ENCODE measurements at regions not wholly inside any gene's neighbourhood (a gene's known extent, or its start where the extent isn't known, plus 50 kb on each side); places are given as distances from the start of the nearest gene placed in this dataset.

- RAD21 ChIA-PET (ENCODE audit: unreplicated experiment): interaction anchor here (0.7 to 1.5 kb wide), 2 partner anchors 23 to 41 kb away, joined by 3 read pairs; no protein-coding TSS in a partner anchor
- no peak overlapping the region for H3K4me2 ChIP-seq (ENCODE audit: control insufficient read depth, insufficient read depth)
- no peak for ATAC-seq
- no peak for FAIRE-seq
- intact Hi-C loops (cut with micrococcal nuclease; ENCODE audit: unreplicated experiment): no loop called here
- DNase-seq (ENCODE audit: low read depth, low spot score): no peak
- H2AFZ ChIP-seq (ENCODE audit: control insufficient read depth, low read depth, low read length): no peak overlapping the region
- CTCF ChIA-PET: interaction anchor here (0.5 kb wide), 1 partner anchor 1313 kb away, joined by 3 read pairs; no protein-coding TSS in a partner anchor
- in situ Hi-C loops (cut with MboI): no loop called here
- no peaks in the 10 kb centered on the region for H3K79me2 ChIP-seq (ENCODE audit: control insufficient read depth, insufficient read depth, low read length)
- H3K9me3 ChIP-seq (replicated peaks; ENCODE audit: control insufficient read depth, insufficient read depth, low read length): no peaks in the 10 kb centered on the region; the same call in 2 of the 3 replicates
- BruUV-seq (replicated peaks): no TSS peak
- H3K36me3 ChIP-seq (ENCODE audit: control insufficient read depth in 2 of 2, insufficient read depth in 2 of 2, low read length in 1 of 2): no peaks in the 10 kb centered on the region
- peaks cover 31% of the 10 kb centered on the region for H3K4me1 ChIP-seq (ENCODE audit: control insufficient read depth, insufficient read depth, low read length)
- 81% methylated on average over 2 of the region's 2 CpGs for WGBS (ENCODE audit: insufficient coverage, insufficient replicate concordance, low lambda C conversion rate, missing lambda C conversion rate)
- no peaks in the 10 kb centered on the region for H4K20me1 ChIP-seq (ENCODE audit: control insufficient read depth, insufficient read depth)
- no peak overlapping the region for H3K9ac ChIP-seq (ENCODE audit: control insufficient read depth, insufficient read depth, low read length)
- no peak overlapping the region for H3K4me3 ChIP-seq
- no peaks in the 10 kb centered on the region for H3K27me3 ChIP-seq (replicated peaks in 1 of 2; ENCODE audit: control insufficient read depth in 2 of 2, insufficient read depth in 2 of 2, low read length in 1 of 2)
- SMC1A ChIA-PET (ENCODE audit: uncharacterized antibody, unreplicated experiment): interaction anchor here (4.7 kb wide), 1 partner anchor 23 kb away, joined by 16 read pairs; no protein-coding TSS in a partner anchor
- no peak for TF ChIP-seq CBFB (IDR thresholded peaks at IDR 0.05; ENCODE audit: low read depth)
- no peak for TF ChIP-seq ASH2L (IDR thresholded peaks at IDR 0.05; ENCODE audit: borderline replicate concordance, low read depth)
- POLR2A ChIA-PET: interaction anchor here (0.6 kb wide), 1 partner anchor 773 kb away, joined by 4 read pairs; no protein-coding TSS in a partner anchor
- no peak overlapping the region for H3K27ac ChIP-seq (ENCODE audit: control insufficient read depth, insufficient read depth)
Measured at GRCh38 chr15:58334803-58335202, 97.0 kb upstream of the LIPC start.

DNA sequence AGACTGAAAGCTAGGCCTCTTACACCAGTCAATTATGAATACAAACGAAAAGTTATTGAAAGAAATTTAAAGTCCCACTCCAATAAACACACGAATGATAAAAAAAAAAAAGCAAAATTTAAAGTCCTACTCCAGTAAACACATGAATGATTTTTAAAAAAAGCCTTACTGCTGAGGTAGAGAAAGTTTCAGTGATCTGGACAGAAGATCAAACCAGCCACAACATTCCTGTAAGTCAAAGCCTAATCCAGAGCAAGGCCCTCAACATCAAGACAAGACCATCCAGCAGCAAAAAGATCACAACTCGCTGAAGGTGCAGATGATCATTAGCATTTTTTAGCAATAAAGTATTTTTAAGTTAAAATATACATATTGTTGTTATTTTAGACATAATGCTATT lies 95.6 kb upstream of the LIPC start:
- in situ Hi-C loops (cut with MboI) (no loop called here), intact Hi-C loops (cut with micrococcal nuclease; ENCODE audit: unreplicated experiment) (no loop called here)
- no peaks in the 10 kb centered on the region; the same call in 2 of the 3 replicates for H3K9me3 ChIP-seq (replicated peaks; ENCODE audit: control insufficient read depth, insufficient read depth, low read length)
- ChIA-PET POLR2A (interaction anchor here (0.5 to 0.7 kb wide), 6 partner anchors 19 to 917 kb away, joined by 3 to 6 read pairs (median 3); no protein-coding TSS in a partner anchor), CTCF (no interaction called here), RAD21 (ENCODE audit: unreplicated experiment) (no interaction called here), SMC1A (ENCODE audit: uncharacterized antibody, unreplicated experiment) (interaction anchor here (1.0 to 2.3 kb wide), 3 partner anchors 38 to 108 kb away, joined by 3 to 6 read pairs (median 5); no protein-coding TSS in a partner anchor)
- no peak overlapping the region for H3K9ac ChIP-seq (ENCODE audit: control insufficient read depth, insufficient read depth, low read length)
- H3K4me3 ChIP-seq: no peak overlapping the region
- DNase-seq (ENCODE audit: low read depth, low spot score) (no peak), FAIRE-seq (no peak), ATAC-seq (no peak)
- no TSS peak for BruUV-seq (replicated peaks)
- WGBS (ENCODE audit: insufficient coverage, insufficient replicate concordance, low lambda C conversion rate, missing lambda C conversion rate): 4% methylated on average over 3 of the region's 3 CpGs
- H3K4me1 ChIP-seq (ENCODE audit: control insufficient read depth, insufficient read depth, low read length): peaks cover 27% of the 10 kb centered on the region
- no peaks in the 10 kb centered on the region for H3K79me2 ChIP-seq (ENCODE audit: control insufficient read depth, insufficient read depth, low read length)
- no peaks in the 10 kb centered on the region for H3K27me3 ChIP-seq (replicated peaks in 1 of 2; ENCODE audit: control insufficient read depth in 2 of 2, insufficient read depth in 2 of 2, low read length in 1 of 2)
- H3K36me3 ChIP-seq (ENCODE audit: control insufficient read depth in 2 of 2, insufficient read depth in 2 of 2, low read length in 1 of 2): no peaks in the 10 kb centered on the region
- peak overlapping the region; percentile 62 for H2AFZ ChIP-seq (ENCODE audit: control insufficient read depth, low read depth, low read length)
- no peaks in the 10 kb centered on the region for H4K20me1 ChIP-seq (ENCODE audit: control insufficient read depth, insufficient read depth)
- no peak overlapping the region for H3K4me2 ChIP-seq (ENCODE audit: control insufficient read depth, insufficient read depth)
- no peak overlapping the region for H3K27ac ChIP-seq (ENCODE audit: control insufficient read depth, insufficient read depth)
- TF ChIP-seq ZBTB11 (CRISPR knock-in tag; IDR thresholded peaks at IDR 0.05): no peak
- TF ChIP-seq, protein P1, sequence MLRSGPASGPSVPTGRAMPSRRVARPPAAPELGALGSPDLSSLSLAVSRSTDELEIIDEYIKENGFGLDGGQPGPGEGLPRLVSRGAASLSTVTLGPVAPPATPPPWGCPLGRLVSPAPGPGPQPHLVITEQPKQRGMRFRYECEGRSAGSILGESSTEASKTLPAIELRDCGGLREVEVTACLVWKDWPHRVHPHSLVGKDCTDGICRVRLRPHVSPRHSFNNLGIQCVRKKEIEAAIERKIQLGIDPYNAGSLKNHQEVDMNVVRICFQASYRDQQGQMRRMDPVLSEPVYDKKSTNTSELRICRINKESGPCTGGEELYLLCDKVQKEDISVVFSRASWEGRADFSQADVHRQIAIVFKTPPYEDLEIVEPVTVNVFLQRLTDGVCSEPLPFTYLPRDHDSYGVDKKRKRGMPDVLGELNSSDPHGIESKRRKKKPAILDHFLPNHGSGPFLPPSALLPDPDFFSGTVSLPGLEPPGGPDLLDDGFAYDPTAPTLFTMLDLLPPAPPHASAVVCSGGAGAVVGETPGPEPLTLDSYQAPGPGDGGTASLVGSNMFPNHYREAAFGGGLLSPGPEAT (IDR thresholded peaks at IDR 0.05; ENCODE audit: low read depth): peak; percentile 67; the same call in 1 of the 2 replicates
- 0 out of 2 replicates have a peak, but pooled peaks have one; percentile 19 for TF ChIP-seq ATF7 (IDR thresholded peaks at IDR 0.05; ENCODE audit: low read depth)
- TF ChIP-seq IKZF2 (IDR thresholded peaks at IDR 0.05): 0 out of 4 replicates have a peak, but pooled peaks of 1 of the 2 experiments have one; percentile 0
- TF ChIP-seq ZNF384 (IDR thresholded peaks at IDR 0.05; ENCODE audit: borderline replicate concordance, low read depth, low read length): 0 out of 2 replicates have a peak, but pooled peaks have one; percentile 33
- TF ChIP-seq TBL1XR1 (IDR thresholded peaks at IDR 0.05; ENCODE audit: low read depth, low read length): no peak
- no peak for TF ChIP-seq BACH1 (IDR thresholded peaks at IDR 0.05; ENCODE audit: borderline replicate concordance)
- TF ChIP-seq PKNOX1 (IDR thresholded peaks at IDR 0.05): 0 out of 2 replicates have a peak, but pooled peaks have one; percentile 21
